Heart left ventricle (tissue), 16 donors: ENCODE measurements at regions not wholly inside any gene's neighbourhood (a gene's known extent, or its start where the extent isn't known, plus 50 kb on each side); places are given as distances from the start of the nearest gene placed in this dataset.

Experiments used
- ATAC-seq, 4 donors: fragments of 200-7000 bp; cut with Tn5 transposase; one replicate each; pipeline ENCODE4 v1.9.1; 2020 to 2022; ENCODE audit warnings: moderate library complexity in 4 of 4, mild to moderate bottlenecking in 3 of 4, moderate number of reproducible peaks in 1 of 4
- DNase-seq, 5 donors: peaks; one replicate each; pipeline ENCODE4 v3.0.0-alpha.2; 2020
- H3K27ac ChIP-seq, 12 donors: fragments of 200-600 bp; sonication (generic) in 4 of 12; one replicate each; pipeline versions ENCODE4 v1.5.0 to v1.8.0; 2016 to 2022; ENCODE audit warnings: mild to moderate bottlenecking in 2 of 12
- H3K27me3 ChIP-seq, 9 donors: fragments of 200-600 bp; sonication (generic) in 2 of 9; one replicate each; pipeline versions ENCODE4 v1.5.1 to v1.8.0; 2016 to 2022; ENCODE audit warnings: mild to moderate bottlenecking in 3 of 9
- H3K36me3 ChIP-seq, 9 donors: fragments of 200-600 bp; sonication (generic) in 2 of 9; one replicate each; pipeline versions ENCODE4 v1.5.0 to v1.8.0; 2018 to 2022; ENCODE audit warnings: mild to moderate bottlenecking in 2 of 9
- H3K4me1 ChIP-seq, 12 donors: fragments of 200-600 bp; sonication (generic) in 4 of 12; one replicate each; pipeline versions ENCODE4 v1.5.0 to v1.8.0; 2016 to 2022; ENCODE audit warnings: mild to moderate bottlenecking in 3 of 12
- H3K4me3 ChIP-seq, 12 donors: fragments of 200-600 bp; sonication (generic) in 4 of 12; one replicate each; pipeline versions ENCODE4 v1.5.0 to v1.8.0; 2017 to 2022; ENCODE audit warnings: mild to moderate bottlenecking in 9 of 12, moderate library complexity in 4 of 12
- H3K9me3 ChIP-seq, 12 donors: fragments of 200-600 bp; sonication (generic) in 4 of 12; one replicate each; pipeline versions ENCODE4 v1.5.0 to v1.8.0; 2016 to 2022; ENCODE audit warnings: mild to moderate bottlenecking in 1 of 12
- POLR2A ChIP-seq, 2 donors: fragments of 450-650 bp; IDR thresholded peaks; one replicate each; pipeline ENCODE4 v1.6.1; 2017; ENCODE audit warnings: antibody characterized with exemption in 2 of 2, mild to moderate bottlenecking in 2 of 2, moderate library complexity in 2 of 2
- WGBS, 4 donors: extraction: QIAGEN DNeasy Blood & Tissue Kit in 2 of 4; methylation state at CpG; one replicate each; pipeline versions ENCODE4 v1.1.5 to v1.1.7; 2013 to 2018; 5-methylcytosine and 5-hydroxymethylcytosine counted together
- intact Hi-C, 10 donors: fragments of 100-400 bp; cut with DNase I; formaldehyde crosslinking; loops; one replicate each; pipeline versions ENCODE4 v1.11.1 to v1.14.2; 2022
- TF ChIP-seq, protein P1 (sequence below), 12 donors: fragments of 200-600 bp; sonication (generic) in 4 of 12; IDR thresholded peaks; one replicate each; pipeline versions ENCODE4 v1.5.0 to v1.8.0; 2018 to 2022; ENCODE audit warnings: antibody characterized with exemption in 12 of 12, mild to moderate bottlenecking in 5 of 12
- donor health status: ischemic (EF 13 %, LVEDD 7.1; RV severe dilation, severe dysfunction).
- donor health status: healthy with polysubstance abuse.
- donor health status: DM: no; HTN: yes; CAD: no.
- donor health status: DM: no; HTN: no; CAD: no.
- donor health status: ischemic (EF 25% LVEDD 6.9; RV normal size, moderate dysfunction).
- donor health status: ischemic (EF 25% LVEDD 5.7; RV mildly dilated, moderate dysfunction).
- donor health status: healthy.
- donor health status: DM: yes; HTN: yes; CAD: no.
- donor health status: ischemic (EF 35%, LVEDD 5.7; RV mildly dilated, moderate dysfunction).
- donor health status: nonischemic (EF 11% LVEDD 7.7; RV severe dilation, severe dysfunction).
- donor health status: DM: yes; HTN: yes; CAD: no.
- donor health status: PGD.
- donor health status: ischemic (EF 29% LVEDD 5.4; RV normal size, mild dysfunction).
- donor health status: nonischemic (EF 23%, LVEDD 6.1; RV moderate dilation, normal function).

DNA sequence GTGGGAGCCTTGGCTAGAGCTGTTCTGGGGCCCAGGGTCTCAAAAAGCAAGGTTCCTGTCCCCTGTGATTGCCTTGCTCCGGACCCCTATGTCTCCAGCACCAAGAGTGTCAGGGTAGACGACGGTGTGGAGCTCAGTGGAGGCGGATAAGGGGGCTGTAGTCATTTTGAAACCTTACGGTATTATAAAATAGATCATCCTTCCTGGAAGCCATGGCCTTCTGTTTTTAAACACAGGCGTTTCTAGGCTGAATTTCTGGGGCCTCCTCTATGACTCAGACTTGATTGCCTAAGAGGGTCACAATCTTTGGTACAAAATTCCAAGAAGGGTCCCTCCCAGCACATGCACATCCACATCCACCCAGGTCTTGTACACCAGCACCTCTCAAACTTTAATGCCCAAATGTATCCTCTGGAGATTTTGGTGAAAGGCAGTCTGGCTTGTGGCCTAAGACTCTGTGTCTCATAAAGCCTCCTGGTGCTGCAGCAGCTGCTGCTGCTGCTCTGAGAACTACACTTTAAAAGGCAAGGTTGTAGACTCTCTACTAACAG is 70.5 kb upstream of the XCR1 start:
- H3K27ac ChIP-seq, result peak overlapping the region; percentile 16 to 96 (median 54)
- intact Hi-C loops, result loop anchor here in 1 of 10 donors (5.0 kb wide), 1 partner anchor 275 kb away; the partner anchor contains the start of gene CCR5
- no peak for DNase-seq

DNA sequence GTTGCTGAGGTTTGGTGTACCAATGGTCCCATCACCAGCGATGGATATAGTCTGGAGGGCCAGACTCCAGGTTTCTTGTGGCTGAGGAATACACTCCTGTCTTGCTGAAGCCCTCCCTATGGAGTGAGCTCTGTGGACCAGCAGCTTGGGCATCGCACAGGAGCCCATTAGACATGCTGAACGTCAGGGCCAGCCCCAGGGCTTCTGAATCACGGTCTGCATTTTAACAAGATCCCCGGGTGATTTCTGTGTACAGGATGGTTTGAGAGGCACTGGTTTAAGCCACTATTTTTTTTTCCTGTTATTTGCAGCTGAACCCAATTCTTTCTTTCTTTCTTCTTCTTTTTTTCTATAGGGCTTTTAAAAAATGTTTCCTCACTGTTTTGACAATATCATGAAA is 69.5 kb upstream of the XCR1 start:
- ATAC-seq (no peak), DNase-seq (no peak)
- 76 to 94% (median 82%) methylated on average over 5 of the region's 5 CpGs for WGBS, 4 donors
- TF ChIP-seq POLR2A (IDR thresholded peaks at IDR 0.05), result no peak
- TF ChIP-seq, protein P1, sequence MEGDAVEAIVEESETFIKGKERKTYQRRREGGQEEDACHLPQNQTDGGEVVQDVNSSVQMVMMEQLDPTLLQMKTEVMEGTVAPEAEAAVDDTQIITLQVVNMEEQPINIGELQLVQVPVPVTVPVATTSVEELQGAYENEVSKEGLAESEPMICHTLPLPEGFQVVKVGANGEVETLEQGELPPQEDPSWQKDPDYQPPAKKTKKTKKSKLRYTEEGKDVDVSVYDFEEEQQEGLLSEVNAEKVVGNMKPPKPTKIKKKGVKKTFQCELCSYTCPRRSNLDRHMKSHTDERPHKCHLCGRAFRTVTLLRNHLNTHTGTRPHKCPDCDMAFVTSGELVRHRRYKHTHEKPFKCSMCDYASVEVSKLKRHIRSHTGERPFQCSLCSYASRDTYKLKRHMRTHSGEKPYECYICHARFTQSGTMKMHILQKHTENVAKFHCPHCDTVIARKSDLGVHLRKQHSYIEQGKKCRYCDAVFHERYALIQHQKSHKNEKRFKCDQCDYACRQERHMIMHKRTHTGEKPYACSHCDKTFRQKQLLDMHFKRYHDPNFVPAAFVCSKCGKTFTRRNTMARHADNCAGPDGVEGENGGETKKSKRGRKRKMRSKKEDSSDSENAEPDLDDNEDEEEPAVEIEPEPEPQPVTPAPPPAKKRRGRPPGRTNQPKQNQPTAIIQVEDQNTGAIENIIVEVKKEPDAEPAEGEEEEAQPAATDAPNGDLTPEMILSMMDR (IDR thresholded peaks at IDR 0.05), result no peak
- intact Hi-C loops, result loop anchor here in 1 of 10 donors (5.0 kb wide), 1 partner anchor 276 kb away; the partner anchor contains the start of gene CCR5
- H3K4me1 ChIP-seq, result peaks cover 0 to 93% (median 0%) of the 10 kb centered on the region in 12 donors
- H3K36me3 ChIP-seq, result no peaks in the 10 kb centered on the region
- peaks cover 0 to under 1% (median 0%) of the 10 kb centered on the region in 12 donors for H3K9me3 ChIP-seq
- no peaks in the 10 kb centered on the region for H3K27me3 ChIP-seq
- H3K27ac ChIP-seq, result peak overlapping the region in 4 of 12 donors; percentile 71 to 96 (median 74)
- no peak overlapping the region for H3K4me3 ChIP-seq

More for the DNA sequence above, 70.5 kb upstream of the XCR1 start:
- 75 to 83% (median 80%) methylated on average over 6 of the region's 6 CpGs for WGBS, 4 donors
- no peak for TF ChIP-seq POLR2A (IDR thresholded peaks at IDR 0.05)
- TF ChIP-seq, protein P1 (IDR thresholded peaks at IDR 0.05), result no peak
- Histone ChIP-seq H3K4me3 (no peak overlapping the region), H3K9me3 (peaks cover 0 to 8% (median 0%) of the 10 kb centered on the region in 12 donors), H3K4me1 (peaks cover 0 to 93% (median 0%) of the 10 kb centered on the region in 12 donors), H3K36me3 (no peaks in the 10 kb centered on the region), H3K27me3 (no peaks in the 10 kb centered on the region)
- ATAC-seq, result peak; percentile 52 to 83 (median 67)

DNA sequence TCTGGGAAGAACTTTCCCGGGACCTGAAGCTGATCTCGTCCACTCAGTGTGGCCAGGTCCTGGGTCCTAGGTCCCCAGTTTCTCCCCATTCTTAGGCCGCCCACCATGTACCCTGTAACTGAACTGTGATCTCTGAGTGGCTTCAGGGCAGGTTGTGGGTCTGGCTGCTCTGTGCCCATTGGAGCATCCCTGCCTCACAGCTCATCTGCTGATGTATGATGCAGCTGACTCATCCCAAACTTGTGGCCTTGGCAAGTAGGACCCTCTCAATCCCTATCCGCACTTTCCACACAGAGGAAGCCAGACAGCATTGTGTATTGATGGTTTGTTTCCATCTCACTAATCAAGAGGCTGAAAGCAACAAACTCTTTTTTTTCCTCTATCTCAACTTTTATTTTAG is 69.1 kb upstream of the XCR1 start:
- Histone ChIP-seq H3K4me3 (no peak overlapping the region), H3K9me3 (no peaks in the 10 kb centered on the region), H3K27me3 (no peaks in the 10 kb centered on the region), H3K27ac (peak overlapping the region in 1 of 12 donors; percentile 96), H3K4me1 (peaks cover 0 to 93% (median 0%) of the 10 kb centered on the region in 12 donors), H3K36me3 (no peaks in the 10 kb centered on the region)
- ATAC-seq (no peak), DNase-seq (no peak)
- 83 to 92% (median 88%) methylated on average over 4 of the region's 4 CpGs for WGBS, 4 donors
- intact Hi-C loops, result loop anchor here in 1 of 10 donors (5.0 kb wide), 1 partner anchor 276 kb away; the partner anchor contains the start of gene CCR5
- TF ChIP-seq POLR2A (IDR thresholded peaks at IDR 0.05), result no peak
- TF ChIP-seq, protein P1 (IDR thresholded peaks at IDR 0.05), result no peak

DNA sequence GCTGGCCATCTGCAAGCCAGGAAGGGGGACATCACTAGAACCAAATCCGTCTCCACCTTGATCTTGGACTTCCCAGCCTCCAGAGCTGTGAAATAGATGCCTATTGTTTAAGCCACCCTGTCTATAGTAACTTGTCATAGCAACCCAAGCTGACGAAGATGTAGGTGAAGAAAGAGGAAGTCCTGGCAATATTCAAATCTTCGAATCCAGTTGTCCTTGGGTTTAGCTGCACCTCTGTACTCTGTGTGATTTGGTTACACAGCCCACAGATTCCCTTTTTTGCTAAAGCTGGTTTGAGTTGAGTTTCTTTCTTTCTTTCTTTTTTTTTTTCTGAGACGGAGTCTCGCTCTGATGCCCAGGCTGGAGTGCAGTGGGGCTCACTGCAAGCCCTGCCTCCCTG is 68.0 kb upstream of the XCR1 start:
- H3K27me3 ChIP-seq, result no peaks in the 10 kb centered on the region
- H3K4me3 ChIP-seq, result no peak overlapping the region
- peaks cover 0 to 95% (median 0%) of the 10 kb centered on the region in 12 donors for H3K4me1 ChIP-seq
- peak overlapping the region in 1 of 12 donors; percentile 96 for H3K27ac ChIP-seq
- 79 to 89% (median 86%) methylated on average over 5 of the region's 5 CpGs for WGBS, 4 donors
- TF ChIP-seq, protein P1 (IDR thresholded peaks at IDR 0.05), result no peak
- no peak for TF ChIP-seq POLR2A (IDR thresholded peaks at IDR 0.05)
- intact Hi-C loops, result loop anchor here in 1 of 10 donors (5.0 kb wide), 1 partner anchor 277 kb away; the partner anchor contains the start of gene CCR5
- H3K36me3 ChIP-seq, result no peaks in the 10 kb centered on the region
- peak in 1 of 4 donors; percentile 30 for ATAC-seq
- no peak for DNase-seq
- H3K9me3 ChIP-seq, result no peaks in the 10 kb centered on the region
